ENCODE measurements at regions not wholly inside any gene's neighbourhood (a gene's known extent, or its start where the extent isn't known, plus 50 kb on each side); places are given as distances from the start of the nearest gene placed in this dataset.

DNA sequence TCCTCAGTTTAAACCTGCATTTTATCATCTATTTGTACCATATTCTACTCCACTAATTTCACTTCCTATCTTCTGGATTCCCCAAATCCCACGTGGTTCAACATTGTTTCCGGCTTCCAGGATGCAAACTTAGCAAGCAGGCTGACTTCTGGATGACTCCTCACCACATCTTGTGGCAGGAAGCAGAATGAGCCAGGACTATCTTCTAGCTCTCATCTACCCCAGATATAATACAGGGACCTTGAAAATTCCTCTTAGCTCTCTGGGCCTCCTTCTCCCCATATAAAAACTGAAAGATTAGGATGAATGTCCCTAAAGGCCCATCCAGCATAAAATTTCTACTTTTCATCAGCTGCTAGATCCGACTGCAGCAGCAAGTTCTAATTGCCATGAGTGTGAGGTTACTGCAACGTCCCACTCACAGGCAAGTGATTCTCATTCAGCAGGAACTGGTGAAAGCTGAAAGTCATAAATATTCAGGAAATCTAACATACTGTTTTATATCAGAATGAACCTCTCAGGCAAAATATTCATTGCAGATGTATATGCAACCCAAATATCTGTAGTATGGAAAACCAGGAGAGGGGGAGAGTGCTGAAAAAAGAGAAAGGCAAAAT is 93.4 kb downstream of the KCTD12 start:
- no peaks in the 10 kb centered on the region for H3K9me2 ChIP-seq
- H4K20me1 ChIP-seq (ENCODE audit: insufficient read depth) = no peaks in the 10 kb centered on the region
- ChIA-PET CTCF (interaction anchor here (1.2 kb wide), 1 partner anchor 34 kb away, joined by 4 read pairs; no protein-coding TSS in a partner anchor), POLR2A (no interaction called here)
- H3K79me2 ChIP-seq (ENCODE audit: insufficient read depth) = no peaks in the 10 kb centered on the region
- H3K4me3 ChIP-seq (ENCODE audit: low read depth in 2 of 2, low read length in 1 of 2) = no peak overlapping the region
- peaks cover 0 to 10% of the 10 kb centered on the region in 2 experiments; a peak in 2 of 4 replicates for H3K4me1 ChIP-seq (ENCODE audit: control insufficient read depth in 1 of 2, insufficient read depth in 2 of 2, low read depth in 1 of 2, low read length in 1 of 2)
- peak overlapping the region; percentile 38; the same call in 1 of the 2 replicates for H2AFZ ChIP-seq (ENCODE audit: low read depth)
- peak overlapping the region; percentile 45 to 76 for H3K27ac ChIP-seq (ENCODE audit: low read depth in 2 of 2, low read length in 1 of 2)
- H3K27me3 ChIP-seq (ENCODE audit: insufficient read depth) = no peaks in the 10 kb centered on the region
- H3F3A ChIP-seq (replicated peaks; ENCODE audit: insufficient read depth) = peaks cover 6% of the 10 kb centered on the region
- no peak overlapping the region for H3K9ac ChIP-seq
- no peak for TF ChIP-seq FOXJ3 (CRISPR knock-in tag; IDR thresholded peaks at IDR 0.05)
- TF ChIP-seq FOXM1 (IDR thresholded peaks at IDR 0.05; ENCODE audit: low read depth) = no peak
- no peak for TF ChIP-seq FOSL2 (IDR thresholded peaks at IDR 0.05; ENCODE audit: borderline replicate concordance, low read depth)
- no peak for TF ChIP-seq RCOR1 (IDR thresholded peaks at IDR 0.05; ENCODE audit: low read length)
- no peak for TF ChIP-seq EP300 (IDR thresholded peaks at IDR 0.05; ENCODE audit: borderline replicate concordance in 1 of 2, low read depth in 1 of 2, low read length in 1 of 2)
- no peak for TF ChIP-seq POLR2AphosphoS5 (IDR thresholded peaks at IDR 0.05; ENCODE audit: low read depth, low read length)
- no peak for TF ChIP-seq NRF1 (IDR thresholded peaks at IDR 0.05; ENCODE audit: low read depth, low read length)
- no peak for TF ChIP-seq NFIC (IDR thresholded peaks at IDR 0.05; ENCODE audit: borderline replicate concordance)
- TF ChIP-seq, protein P1, sequence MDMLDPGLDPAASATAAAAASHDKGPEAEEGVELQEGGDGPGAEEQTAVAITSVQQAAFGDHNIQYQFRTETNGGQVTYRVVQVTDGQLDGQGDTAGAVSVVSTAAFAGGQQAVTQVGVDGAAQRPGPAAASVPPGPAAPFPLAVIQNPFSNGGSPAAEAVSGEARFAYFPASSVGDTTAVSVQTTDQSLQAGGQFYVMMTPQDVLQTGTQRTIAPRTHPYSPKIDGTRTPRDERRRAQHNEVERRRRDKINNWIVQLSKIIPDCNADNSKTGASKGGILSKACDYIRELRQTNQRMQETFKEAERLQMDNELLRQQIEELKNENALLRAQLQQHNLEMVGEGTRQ (IDR thresholded peaks at IDR 0.05; ENCODE audit: borderline replicate concordance, low read depth, low read length) = no peak
- TF ChIP-seq TCF12 (IDR thresholded peaks at IDR 0.05) = no peak
- H3K36me3 ChIP-seq (replicated peaks in 1 of 2; ENCODE audit: control insufficient read depth in 1 of 2, insufficient read depth in 2 of 2, low read length in 1 of 2) = no peaks in the 10 kb centered on the region
- peak overlapping the region; percentile 31; the same call in 1 of the 2 replicates for H3K4me2 ChIP-seq
- DNase-seq = no peak
- 55% methylated on average over 4 of the region's 4 CpGs for WGBS (ENCODE audit: low lambda C conversion rate)
- no peaks in the 10 kb centered on the region for H3K9me3 ChIP-seq

DNA sequence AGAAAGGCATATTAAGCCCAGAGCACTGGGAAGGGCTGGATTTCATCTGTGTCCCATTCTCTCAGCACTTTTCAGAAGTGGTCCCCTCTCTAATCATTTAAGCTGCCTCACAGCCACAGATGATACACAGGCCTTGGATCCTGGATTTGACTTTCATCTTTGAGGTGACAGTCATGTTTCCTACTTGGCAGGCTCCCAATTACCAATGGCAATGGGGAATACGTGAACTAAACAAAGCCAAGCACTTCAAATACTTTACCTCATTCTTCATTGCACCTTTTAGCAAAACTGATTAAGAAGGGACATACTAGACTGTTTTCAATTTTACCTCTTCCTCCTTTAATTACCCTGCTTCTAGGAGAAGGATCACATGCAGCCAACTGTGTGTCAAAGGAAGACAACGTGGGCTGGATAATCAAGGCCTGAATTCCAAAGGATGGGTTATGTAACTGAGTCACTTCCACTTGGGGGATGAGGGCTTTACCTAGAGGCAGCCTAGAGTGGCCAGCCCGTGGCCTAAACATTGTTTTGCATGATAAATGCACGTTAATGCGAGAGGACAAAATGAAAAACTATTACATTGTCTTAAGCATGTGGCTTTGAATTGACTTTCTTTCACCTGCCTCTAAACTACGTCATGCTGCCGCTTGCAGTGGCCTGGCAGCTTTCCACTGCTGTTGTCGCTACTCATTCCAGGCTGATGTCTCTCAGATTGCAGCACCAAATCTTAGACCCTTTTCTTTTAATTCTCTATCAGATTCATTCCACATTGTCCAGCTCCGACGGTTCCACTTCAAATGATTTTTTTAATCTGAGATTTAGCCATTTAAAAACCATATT is 95.0 kb downstream of the KCTD12 start:
- TF ChIP-seq TAF1 (IDR thresholded peaks at IDR 0.05; ENCODE audit: borderline replicate concordance, low read depth, low read length) = no peak
- no peak for TF ChIP-seq TEAD4 (IDR thresholded peaks at IDR 0.05; ENCODE audit: borderline replicate concordance, insufficient read depth)
- no peak for TF ChIP-seq ELF1 (IDR thresholded peaks at IDR 0.05)
- no peak for TF ChIP-seq NFIC (IDR thresholded peaks at IDR 0.05; ENCODE audit: borderline replicate concordance)
- no peak for TF ChIP-seq MEF2A (IDR thresholded peaks at IDR 0.05; ENCODE audit: borderline replicate concordance, low read depth)
- TF ChIP-seq FOXJ3 (CRISPR knock-in tag; IDR thresholded peaks at IDR 0.05) = no peak
- TF ChIP-seq MXI1 (IDR thresholded peaks at IDR 0.05; ENCODE audit: low read depth, low read length) = no peak
- TF ChIP-seq GATA2 (CRISPR knock-in tag; IDR thresholded peaks at IDR 0.05) = no peak
- TF ChIP-seq JUND (IDR thresholded peaks at IDR 0.05) = no peak
- TF ChIP-seq, protein P2, sequence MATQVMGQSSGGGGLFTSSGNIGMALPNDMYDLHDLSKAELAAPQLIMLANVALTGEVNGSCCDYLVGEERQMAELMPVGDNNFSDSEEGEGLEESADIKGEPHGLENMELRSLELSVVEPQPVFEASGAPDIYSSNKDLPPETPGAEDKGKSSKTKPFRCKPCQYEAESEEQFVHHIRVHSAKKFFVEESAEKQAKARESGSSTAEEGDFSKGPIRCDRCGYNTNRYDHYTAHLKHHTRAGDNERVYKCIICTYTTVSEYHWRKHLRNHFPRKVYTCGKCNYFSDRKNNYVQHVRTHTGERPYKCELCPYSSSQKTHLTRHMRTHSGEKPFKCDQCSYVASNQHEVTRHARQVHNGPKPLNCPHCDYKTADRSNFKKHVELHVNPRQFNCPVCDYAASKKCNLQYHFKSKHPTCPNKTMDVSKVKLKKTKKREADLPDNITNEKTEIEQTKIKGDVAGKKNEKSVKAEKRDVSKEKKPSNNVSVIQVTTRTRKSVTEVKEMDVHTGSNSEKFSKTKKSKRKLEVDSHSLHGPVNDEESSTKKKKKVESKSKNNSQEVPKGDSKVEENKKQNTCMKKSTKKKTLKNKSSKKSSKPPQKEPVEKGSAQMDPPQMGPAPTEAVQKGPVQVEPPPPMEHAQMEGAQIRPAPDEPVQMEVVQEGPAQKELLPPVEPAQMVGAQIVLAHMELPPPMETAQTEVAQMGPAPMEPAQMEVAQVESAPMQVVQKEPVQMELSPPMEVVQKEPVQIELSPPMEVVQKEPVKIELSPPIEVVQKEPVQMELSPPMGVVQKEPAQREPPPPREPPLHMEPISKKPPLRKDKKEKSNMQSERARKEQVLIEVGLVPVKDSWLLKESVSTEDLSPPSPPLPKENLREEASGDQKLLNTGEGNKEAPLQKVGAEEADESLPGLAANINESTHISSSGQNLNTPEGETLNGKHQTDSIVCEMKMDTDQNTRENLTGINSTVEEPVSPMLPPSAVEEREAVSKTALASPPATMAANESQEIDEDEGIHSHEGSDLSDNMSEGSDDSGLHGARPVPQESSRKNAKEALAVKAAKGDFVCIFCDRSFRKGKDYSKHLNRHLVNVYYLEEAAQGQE (IDR thresholded peaks at IDR 0.05; ENCODE audit: low read depth, low read length) = no peak
- TF ChIP-seq RXRA (IDR thresholded peaks at IDR 0.05; ENCODE audit: borderline replicate concordance, low read depth) = no peak
- TF ChIP-seq NRF1 (IDR thresholded peaks at IDR 0.05; ENCODE audit: low read depth, low read length) = no peak
- Histone ChIP-seq H3K27me3 (ENCODE audit: insufficient read depth) (no peaks in the 10 kb centered on the region), H3K79me2 (ENCODE audit: insufficient read depth) (no peaks in the 10 kb centered on the region), H3K4me1 (ENCODE audit: control insufficient read depth in 1 of 2, insufficient read depth in 2 of 2, low read depth in 1 of 2, low read length in 1 of 2) (peaks cover 0 to 10% of the 10 kb centered on the region in 2 experiments; a peak in 2 of 4 replicates), H3K4me2 (no peak overlapping the region), H3K36me3 (replicated peaks in 1 of 2; ENCODE audit: control insufficient read depth in 1 of 2, insufficient read depth in 2 of 2, low read length in 1 of 2) (no peaks in the 10 kb centered on the region), H3K4me3 (ENCODE audit: low read depth in 2 of 2, low read length in 1 of 2) (no peak overlapping the region), H3K9me3 (no peaks in the 10 kb centered on the region), H3F3A (replicated peaks; ENCODE audit: insufficient read depth) (peaks cover 6% of the 10 kb centered on the region), H3K9me2 (no peaks in the 10 kb centered on the region; the same call in 1 of the 2 replicates), H4K20me1 (ENCODE audit: insufficient read depth) (no peaks in the 10 kb centered on the region), H3K27ac (ENCODE audit: low read depth in 2 of 2, low read length in 1 of 2) (peak overlapping the region in 1 of 2 experiments; percentile 62; a peak in 1 of 4 replicates), H2AFZ (ENCODE audit: low read depth) (no peak overlapping the region), H3K9ac (no peak overlapping the region)
- ChIA-PET CTCF (interaction anchor here (1.7 kb wide), 1 partner anchor 8 kb away, joined by 5 read pairs; no protein-coding TSS in a partner anchor), POLR2A (no interaction called here)
- no peak for DNase-seq
- 81% methylated on average over 10 of the region's 10 CpGs for WGBS (ENCODE audit: low lambda C conversion rate)
